ENCODE measurements at regions not wholly inside any gene's neighbourhood (a gene's known extent, or its start where the extent isn't known, plus 50 kb on each side); places are given as distances from the start of the nearest gene placed in this dataset.

GRCh38 chr1:60828944-60829343 lies 253.4 kb upstream of the NFIA start:
- TF ChIP-seq CTCF (IDR thresholded peaks at IDR 0.05; ENCODE audit: low read depth, low read length, missing control alignments) = no peak
- no peak overlapping the region for H3K4me3 ChIP-seq (replicated peaks; ENCODE audit: low read depth, low read length)
- DNase-seq (ENCODE audit: extremely low read depth, low read depth) = no peak

GRCh38 chr1:60826320-60827094 lies 255.9 kb upstream of the NFIA start:
- no peak for DNase-seq (ENCODE audit: extremely low read depth, low read depth)
- H3K4me3 ChIP-seq (replicated peaks; ENCODE audit: low read depth, low read length) = no peak overlapping the region
- no peak for TF ChIP-seq CTCF (IDR thresholded peaks at IDR 0.05; ENCODE audit: low read depth, low read length, missing control alignments)

GRCh38 chr1:60825593-60825992 lies 256.8 kb upstream of the NFIA start:
- no peak overlapping the region for H3K4me3 ChIP-seq (replicated peaks; ENCODE audit: low read depth, low read length)
- peak; percentile 25 for TF ChIP-seq CTCF (IDR thresholded peaks at IDR 0.05; ENCODE audit: low read depth, low read length, missing control alignments)
- DNase-seq (ENCODE audit: extremely low read depth, low read depth) = no peak

GRCh38 chr1:60823151-60823550 lies 259.2 kb upstream of the NFIA start:
- TF ChIP-seq CTCF (IDR thresholded peaks at IDR 0.05; ENCODE audit: low read depth, low read length, missing control alignments) = no peak
- no peak for DNase-seq (ENCODE audit: extremely low read depth, low read depth)
- no peak overlapping the region for H3K4me3 ChIP-seq (replicated peaks; ENCODE audit: low read depth, low read length)

- no peak for TF ChIP-seq CTCF (IDR thresholded peaks at IDR 0.05; ENCODE audit: low read depth, low read length, missing control alignments)
- no peak for DNase-seq (ENCODE audit: extremely low read depth, low read depth)
- H3K4me3 ChIP-seq (replicated peaks; ENCODE audit: low read depth, low read length) = no peak overlapping the region
Observed at GRCh38 chr1:60822252-60822651, 260.1 kb upstream of the NFIA start.

GRCh38 chr1:60821156-60821555 lies 261.2 kb upstream of the NFIA start:
- no peak overlapping the region for H3K4me3 ChIP-seq (replicated peaks; ENCODE audit: low read depth, low read length)
- no peak for DNase-seq (ENCODE audit: extremely low read depth, low read depth)
- TF ChIP-seq CTCF (IDR thresholded peaks at IDR 0.05; ENCODE audit: low read depth, low read length, missing control alignments) = no peak

Measured in HFF-Myc (cell line).